ENCODE measurements at regions not wholly inside any gene's neighbourhood (a gene's known extent, or its start where the extent isn't known, plus 50 kb on each side); places are given as distances from the start of the nearest gene placed in this dataset.

DNA sequence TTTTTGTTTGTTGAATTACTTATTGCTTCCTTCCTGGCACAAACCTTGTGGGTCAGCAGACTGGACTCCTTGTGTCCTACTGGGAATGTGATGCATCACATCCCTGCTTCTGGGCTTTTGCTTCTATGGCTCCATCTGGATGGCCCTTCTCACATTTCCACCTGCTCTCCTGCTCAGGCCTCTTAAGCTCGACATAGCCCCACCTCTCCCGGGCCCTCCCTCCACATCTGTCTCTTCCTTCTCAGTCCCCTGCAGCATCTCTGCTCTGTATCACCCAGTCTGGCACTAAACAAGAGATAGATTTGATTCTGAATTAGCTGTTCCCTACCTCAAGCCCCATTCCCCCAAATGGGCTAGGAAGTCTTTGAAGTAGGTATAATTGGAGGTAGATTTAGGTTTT is 356.8 kb downstream of the DHX35 start:
- Histone ChIP-seq H3K9me3 (replicated peaks; ENCODE audit: control insufficient read depth, low read depth, low read length) (no peaks in the 10 kb centered on the region), H3K36me3 (ENCODE audit: control insufficient read depth, insufficient read depth, low read length) (no peaks in the 10 kb centered on the region), H3K4me1 (ENCODE audit: control insufficient read depth, insufficient read depth, low read length) (no peaks in the 10 kb centered on the region), H3K27me3 (ENCODE audit: control insufficient read depth, insufficient read depth, low read length) (peaks cover 7% of the 10 kb centered on the region), H3K4me3 (ENCODE audit: low read length) (no peak overlapping the region), H3K27ac (ENCODE audit: low read length) (no peak overlapping the region)
- 25% methylated on average over 2 of the region's 2 CpGs for WGBS (ENCODE audit: insufficient coverage)
- DNase-seq: no peak

DNA sequence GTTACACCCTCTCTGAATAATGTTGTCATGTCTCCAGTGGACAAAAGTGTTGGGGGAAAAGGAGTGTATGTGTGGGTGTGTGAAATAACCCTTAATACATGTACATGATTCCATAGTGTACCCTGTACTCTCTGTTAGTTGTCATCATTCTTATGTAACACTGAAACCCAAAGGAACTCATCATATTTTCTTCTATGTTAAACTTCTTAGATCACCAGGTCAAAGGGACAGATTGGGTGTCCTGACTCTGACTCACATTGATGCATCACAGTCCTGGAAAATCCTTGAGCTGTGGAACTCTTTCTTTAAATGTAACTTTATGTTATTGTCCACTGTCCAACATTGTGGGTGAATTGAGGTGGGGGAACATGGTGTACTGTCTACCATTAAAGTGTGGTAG is 350.5 kb downstream of the DHX35 start:
- no peak for DNase-seq
- H3K27ac ChIP-seq (ENCODE audit: low read length): no peak overlapping the region

GRCh38 chr20:39311851-39312506 is 349.8 kb downstream of the DHX35 start:
- no peaks in the 10 kb centered on the region for H3K9me3 ChIP-seq (replicated peaks; ENCODE audit: control insufficient read depth, low read depth, low read length)
- no CpG with 5 or more reads among the region's 1 CpG for WGBS (ENCODE audit: insufficient coverage)
- H3K27me3 ChIP-seq (ENCODE audit: control insufficient read depth, insufficient read depth, low read length): no peaks in the 10 kb centered on the region
- no peak overlapping the region for H3K4me3 ChIP-seq (ENCODE audit: low read length)
- H3K27ac ChIP-seq (ENCODE audit: low read length): no peak overlapping the region
- peaks cover 12% of the 10 kb centered on the region for H3K4me1 ChIP-seq (ENCODE audit: control insufficient read depth, insufficient read depth, low read length)
- no peaks in the 10 kb centered on the region for H3K36me3 ChIP-seq (ENCODE audit: control insufficient read depth, insufficient read depth, low read length)
- DNase-seq: peak; percentile 48

More for the DNA sequence above, 350.5 kb downstream of the DHX35 start:
- Histone ChIP-seq H3K4me1 (ENCODE audit: control insufficient read depth, insufficient read depth, low read length) (peaks cover 12% of the 10 kb centered on the region), H3K27me3 (ENCODE audit: control insufficient read depth, insufficient read depth, low read length) (no peaks in the 10 kb centered on the region), H3K36me3 (ENCODE audit: control insufficient read depth, insufficient read depth, low read length) (no peaks in the 10 kb centered on the region), H3K9me3 (replicated peaks; ENCODE audit: control insufficient read depth, low read depth, low read length) (no peaks in the 10 kb centered on the region), H3K4me3 (ENCODE audit: low read length) (no peak overlapping the region)

DNA sequence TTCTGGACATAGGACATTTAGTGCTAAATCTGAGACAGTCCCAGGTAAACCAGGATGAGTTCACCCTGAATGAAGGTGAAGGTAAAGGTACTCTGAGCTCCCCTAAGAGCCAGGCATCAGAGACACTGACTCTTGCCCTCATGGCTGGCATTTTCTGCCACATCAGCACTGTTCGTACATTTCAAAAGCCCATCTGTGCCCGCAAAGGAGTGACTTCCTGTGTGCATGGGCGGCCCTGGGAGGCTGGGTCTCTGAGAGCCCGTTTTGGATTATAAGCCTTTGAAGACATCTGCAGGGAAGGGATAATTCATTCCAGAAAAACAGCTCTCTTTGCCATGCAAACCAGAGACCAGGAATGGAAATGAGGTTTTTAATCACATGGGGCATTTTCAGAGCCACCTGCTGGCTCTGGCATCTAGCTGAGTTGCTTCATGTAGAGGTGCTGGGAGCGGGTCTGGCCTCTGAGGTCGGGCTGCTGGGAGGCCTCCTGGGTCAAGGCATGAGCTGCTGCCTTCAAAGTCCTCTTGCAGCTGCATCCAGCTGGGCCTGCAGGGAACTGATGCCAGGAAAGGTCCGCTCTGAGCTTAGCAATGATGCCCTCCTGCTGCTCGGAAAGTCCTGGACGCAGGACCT is 348.3 kb downstream of the DHX35 start:
- peak; percentile 15 for DNase-seq
- peaks cover 12% of the 10 kb centered on the region for H3K4me1 ChIP-seq (ENCODE audit: control insufficient read depth, insufficient read depth, low read length)
- H3K4me3 ChIP-seq (ENCODE audit: low read length): no peak overlapping the region
- H3K36me3 ChIP-seq (ENCODE audit: control insufficient read depth, insufficient read depth, low read length): no peaks in the 10 kb centered on the region
- no peaks in the 10 kb centered on the region for H3K9me3 ChIP-seq (replicated peaks; ENCODE audit: control insufficient read depth, low read depth, low read length)
- H3K27ac ChIP-seq (ENCODE audit: low read length): no peak overlapping the region
- WGBS (ENCODE audit: insufficient coverage): 40% methylated on average over 6 of the region's 9 CpGs
- H3K27me3 ChIP-seq (ENCODE audit: control insufficient read depth, insufficient read depth, low read length): no peaks in the 10 kb centered on the region

DNA sequence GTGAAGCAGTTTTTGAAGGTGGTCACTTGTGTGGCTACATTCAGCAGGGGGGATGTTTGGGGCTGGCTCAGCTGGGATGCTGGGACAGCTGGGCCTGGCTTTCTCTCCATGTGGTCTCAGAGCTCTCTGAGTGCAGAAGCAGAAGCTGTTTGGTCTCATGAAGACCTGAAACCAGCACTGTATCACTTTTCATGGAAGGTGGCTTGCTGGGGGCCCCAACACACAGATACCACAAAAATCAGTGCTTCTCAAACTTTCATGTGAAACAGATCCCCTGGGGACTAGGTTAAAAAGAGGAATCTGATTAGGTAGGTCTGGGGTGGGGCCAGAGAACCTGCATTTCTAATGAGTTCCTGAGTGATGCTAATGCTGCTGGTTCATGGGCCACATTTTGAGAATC is 347.3 kb downstream of the DHX35 start:
- no peak for DNase-seq
- H3K9me3 ChIP-seq (replicated peaks; ENCODE audit: control insufficient read depth, low read depth, low read length): no peaks in the 10 kb centered on the region
- H3K27ac ChIP-seq (ENCODE audit: low read length): no peak overlapping the region
- no peak overlapping the region for H3K4me3 ChIP-seq (ENCODE audit: low read length)
- H3K4me1 ChIP-seq (ENCODE audit: control insufficient read depth, insufficient read depth, low read length): peaks cover 12% of the 10 kb centered on the region
- no peaks in the 10 kb centered on the region for H3K27me3 ChIP-seq (ENCODE audit: control insufficient read depth, insufficient read depth, low read length)
- no peaks in the 10 kb centered on the region for H3K36me3 ChIP-seq (ENCODE audit: control insufficient read depth, insufficient read depth, low read length)

DNA sequence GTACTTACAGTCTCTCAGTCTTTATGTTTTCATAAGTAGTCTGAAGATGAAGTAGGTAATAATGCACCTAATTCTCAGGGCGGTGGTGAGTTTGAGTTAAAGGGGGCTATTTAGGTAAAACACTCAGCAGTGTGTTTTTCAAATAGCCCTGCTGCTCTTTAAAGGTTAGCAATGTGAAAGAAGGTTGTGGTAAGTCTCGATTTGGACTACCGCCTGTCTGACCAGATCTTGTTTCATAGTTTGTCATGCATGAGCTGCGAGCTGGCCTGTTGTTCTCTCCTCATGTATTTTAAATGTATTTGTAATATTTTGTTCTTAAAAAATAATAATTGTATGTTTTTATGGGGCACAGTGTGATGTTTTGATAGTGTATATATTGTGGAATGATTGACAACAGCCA is 340.2 kb downstream of the DHX35 start:
- 67% methylated on average over 3 of the region's 4 CpGs for WGBS (ENCODE audit: insufficient coverage)
- no peak for DNase-seq

DNA sequence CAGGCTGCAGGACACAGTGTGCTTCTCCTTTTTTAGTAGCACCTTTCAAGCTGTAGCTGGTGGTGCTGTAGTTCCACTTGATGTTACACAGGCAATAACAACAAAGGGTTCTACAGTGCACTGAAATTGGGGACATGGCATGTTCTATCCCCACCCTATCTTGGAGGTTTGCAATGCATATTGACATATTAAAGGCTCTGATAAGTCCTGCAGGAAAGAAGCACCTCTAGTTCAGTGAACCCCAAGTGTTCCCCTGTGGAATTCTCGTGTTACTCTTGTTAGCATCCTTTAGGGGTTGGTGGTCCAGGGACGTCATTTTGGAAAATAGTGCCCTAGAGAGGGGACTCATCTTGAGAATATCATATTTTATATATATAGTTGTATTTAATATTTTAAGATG is 337.6 kb downstream of the DHX35 start:
- H3K27me3 ChIP-seq (ENCODE audit: control insufficient read depth, insufficient read depth, low read length): no peaks in the 10 kb centered on the region
- no CpG with 5 or more reads among the region's 2 CpGs for WGBS (ENCODE audit: insufficient coverage)
- no peak overlapping the region for H3K27ac ChIP-seq (ENCODE audit: low read length)
- H3K4me1 ChIP-seq (ENCODE audit: control insufficient read depth, insufficient read depth, low read length): peaks cover 10% of the 10 kb centered on the region
- DNase-seq: no peak
- H3K36me3 ChIP-seq (ENCODE audit: control insufficient read depth, insufficient read depth, low read length): no peaks in the 10 kb centered on the region
- no peak overlapping the region for H3K4me3 ChIP-seq (ENCODE audit: low read length)
- H3K9me3 ChIP-seq (replicated peaks; ENCODE audit: control insufficient read depth, low read depth, low read length): no peaks in the 10 kb centered on the region

More for the DNA sequence above, 340.2 kb downstream of the DHX35 start:
- peaks cover 10% of the 10 kb centered on the region for H3K4me1 ChIP-seq (ENCODE audit: control insufficient read depth, insufficient read depth, low read length)
- no peaks in the 10 kb centered on the region for H3K27me3 ChIP-seq (ENCODE audit: control insufficient read depth, insufficient read depth, low read length)
- H3K36me3 ChIP-seq (ENCODE audit: control insufficient read depth, insufficient read depth, low read length): no peaks in the 10 kb centered on the region
- no peaks in the 10 kb centered on the region for H3K9me3 ChIP-seq (replicated peaks; ENCODE audit: control insufficient read depth, low read depth, low read length)
- H3K27ac ChIP-seq (ENCODE audit: low read length): no peak overlapping the region
- no peak overlapping the region for H3K4me3 ChIP-seq (ENCODE audit: low read length)

GRCh38 chr20:39298571-39299506 is 336.7 kb downstream of the DHX35 start:
- H3K27ac ChIP-seq (ENCODE audit: low read length): no peak overlapping the region
- H3K4me3 ChIP-seq (ENCODE audit: low read length): no peak overlapping the region
- peaks cover 10% of the 10 kb centered on the region for H3K4me1 ChIP-seq (ENCODE audit: control insufficient read depth, insufficient read depth, low read length)
- 57% methylated on average over 8 of the region's 12 CpGs for WGBS (ENCODE audit: insufficient coverage)
- no peaks in the 10 kb centered on the region for H3K9me3 ChIP-seq (replicated peaks; ENCODE audit: control insufficient read depth, low read depth, low read length)
- DNase-seq: peak; percentile 56
- H3K27me3 ChIP-seq (ENCODE audit: control insufficient read depth, insufficient read depth, low read length): no peaks in the 10 kb centered on the region
- H3K36me3 ChIP-seq (ENCODE audit: control insufficient read depth, insufficient read depth, low read length): no peaks in the 10 kb centered on the region

GRCh38 chr20:39298121-39298520 is 336.0 kb downstream of the DHX35 start:
- 80% methylated on average over 12 of the region's 14 CpGs for WGBS (ENCODE audit: insufficient coverage)
- Histone ChIP-seq H3K36me3 (ENCODE audit: control insufficient read depth, insufficient read depth, low read length) (no peaks in the 10 kb centered on the region), H3K27me3 (ENCODE audit: control insufficient read depth, insufficient read depth, low read length) (no peaks in the 10 kb centered on the region), H3K4me1 (ENCODE audit: control insufficient read depth, insufficient read depth, low read length) (peaks cover 10% of the 10 kb centered on the region), H3K9me3 (replicated peaks; ENCODE audit: control insufficient read depth, low read depth, low read length) (no peaks in the 10 kb centered on the region), H3K4me3 (ENCODE audit: low read length) (no peak overlapping the region), H3K27ac (ENCODE audit: low read length) (no peak overlapping the region)
- DNase-seq: peak; percentile 16

- Histone ChIP-seq H3K27ac (ENCODE audit: low read length) (no peak overlapping the region), H3K27me3 (ENCODE audit: control insufficient read depth, insufficient read depth, low read length) (peaks cover 2% of the 10 kb centered on the region), H3K9me3 (replicated peaks; ENCODE audit: control insufficient read depth, low read depth, low read length) (no peaks in the 10 kb centered on the region), H3K4me3 (ENCODE audit: low read length) (no peak overlapping the region), H3K36me3 (ENCODE audit: control insufficient read depth, insufficient read depth, low read length) (no peaks in the 10 kb centered on the region), H3K4me1 (ENCODE audit: control insufficient read depth, insufficient read depth, low read length) (peaks cover 10% of the 10 kb centered on the region)
- DNase-seq: no peak
- WGBS (ENCODE audit: insufficient coverage): 39% methylated on average over 2 of the region's 4 CpGs
These were observed 333.2 kb downstream of the DHX35 start for GRCh38 chr20:39295301-39295700.
